Tibial artery (tissue), 4 donors: ENCODE measurements at regions not wholly inside any gene's neighbourhood (a gene's known extent, or its start where the extent isn't known, plus 50 kb on each side); places are given as distances from the start of the nearest gene placed in this dataset.

ENCODE experiments used
- DNase-seq, 2 donors: peaks; one replicate each; pipeline ENCODE4 v3.0.0-alpha.2; 2019
- H3K27ac ChIP-seq, 2 donors: fragments of 200-600 bp; sonication (generic) in 1 of 2; 1 replicate in 1 of 2; 2 replicates in 1 of 2; pipeline ENCODE4 v1.5.1; 2018 to 2019; ENCODE audit warnings: mild to moderate bottlenecking in 1 of 2
- H3K27me3 ChIP-seq, 2 donors: fragments of 200-600 bp; sonication (generic) in 1 of 2; one replicate each; pipeline versions ENCODE4 v1.5.1 to v1.6.0; 2016 to 2019
- H3K36me3 ChIP-seq, 3 donors: fragments of 200-600 bp; sonication (generic) in 2 of 3; one replicate each; pipeline ENCODE4 v1.5.1; 2016 to 2019; ENCODE audit warnings: mild to moderate bottlenecking in 2 of 3
- H3K4me1 ChIP-seq, 4 donors: fragments of 200-600 bp; sonication (generic) in 2 of 4; 1 replicate in 3 of 4; 2 replicates in 1 of 4; pipeline ENCODE4 v1.5.1; 2016 to 2019
- H3K4me3 ChIP-seq, 2 donors: fragments of 200-600 bp; sonication (generic) in 1 of 2; 1 replicate in 1 of 2; 2 replicates in 1 of 2; pipeline ENCODE4 v1.5.1; 2018 to 2019; ENCODE audit warnings: mild to moderate bottlenecking in 2 of 2
- H3K9me3 ChIP-seq, 3 donors: fragments of 200-600 bp; sonication (generic) in 1 of 3; one replicate each; pipeline ENCODE4 v1.5.1; 2016 to 2019
- CTCF ChIP-seq, 2 experiments: fragments of 200-600 bp in 1 of 2; fragments of 450-650 bp in 1 of 2; IDR thresholded peaks; one replicate each; pipeline ENCODE4 v1.5.1; 2017 to 2019; ENCODE audit warnings: antibody characterized with exemption in 2 of 2, mild to moderate bottlenecking in 1 of 2, moderate library complexity in 1 of 2
- intact Hi-C: fragments of 100-400 bp; cut with DNase I; formaldehyde crosslinking; loops from one replicate; pipeline ENCODE4 v1.15.0; 2023; ENCODE audit warnings: low total_unique reads

GRCh38 chr11:28738549-28738948, 630.4 kb downstream of the METTL15 start:
- intact Hi-C loops: no loop called here
- Histone ChIP-seq H3K4me3 (no peak overlapping the region), H3K36me3 (no peaks in the 10 kb centered on the region), H3K27me3 (no peaks in the 10 kb centered on the region), H3K27ac (no peak overlapping the region), H3K9me3 (no peaks in the 10 kb centered on the region), H3K4me1 (no peaks in the 10 kb centered on the region)
- DNase-seq: no peak
- no peak for TF ChIP-seq CTCF (IDR thresholded peaks at IDR 0.05)

- intact Hi-C loops: no loop called here
- no peaks in the 10 kb centered on the region for H3K27me3 ChIP-seq
Observed at GRCh38 chr11:28736256-28736655, 628.1 kb downstream of the METTL15 start.

GRCh38 chr11:28735511-28735910, 627.3 kb downstream of the METTL15 start:
- Histone ChIP-seq H3K27me3 (no peaks in the 10 kb centered on the region), H3K27ac (no peak overlapping the region), H3K9me3 (no peaks in the 10 kb centered on the region), H3K4me1 (no peaks in the 10 kb centered on the region), H3K36me3 (no peaks in the 10 kb centered on the region), H3K4me3 (no peak overlapping the region)
- no peak for DNase-seq
- TF ChIP-seq CTCF (IDR thresholded peaks at IDR 0.05): no peak
- intact Hi-C loops: no loop called here

More at GRCh38 chr11:28736256-28736655, 628.1 kb downstream of the METTL15 start:
- no peak for DNase-seq
- Histone ChIP-seq H3K4me1 (no peaks in the 10 kb centered on the region), H3K9me3 (no peaks in the 10 kb centered on the region), H3K36me3 (no peaks in the 10 kb centered on the region), H3K4me3 (no peak overlapping the region), H3K27ac (no peak overlapping the region)
- no peak for TF ChIP-seq CTCF (IDR thresholded peaks at IDR 0.05)

- H3K27me3 ChIP-seq: no peaks in the 10 kb centered on the region
- TF ChIP-seq CTCF (IDR thresholded peaks at IDR 0.05): no peak
- intact Hi-C loops: no loop called here
- H3K27ac ChIP-seq: no peak overlapping the region
- no peak overlapping the region for H3K4me3 ChIP-seq
- H3K4me1 ChIP-seq: peaks cover 0 to 8% (median 0%) of the 10 kb centered on the region in 4 donors
- H3K36me3 ChIP-seq: no peaks in the 10 kb centered on the region
- no peaks in the 10 kb centered on the region for H3K9me3 ChIP-seq
- no peak for DNase-seq
Observed at GRCh38 chr11:28730889-28731288, 622.7 kb downstream of the METTL15 start.

- Histone ChIP-seq H3K27me3 (no peaks in the 10 kb centered on the region), H3K9me3 (no peaks in the 10 kb centered on the region), H3K4me1 (peaks cover 0 to 8% (median 0%) of the 10 kb centered on the region in 4 donors), H3K27ac (no peak overlapping the region), H3K36me3 (no peaks in the 10 kb centered on the region), H3K4me3 (no peak overlapping the region)
- DNase-seq: no peak
- intact Hi-C loops: no loop called here
- TF ChIP-seq CTCF (IDR thresholded peaks at IDR 0.05): no peak
Observed at GRCh38 chr11:28730336-28730735, 622.1 kb downstream of the METTL15 start.

- intact Hi-C loops: no loop called here
- DNase-seq: no peak
- TF ChIP-seq CTCF (IDR thresholded peaks at IDR 0.05): no peak
- H3K27me3 ChIP-seq: no peaks in the 10 kb centered on the region
- H3K36me3 ChIP-seq: no peaks in the 10 kb centered on the region
- H3K9me3 ChIP-seq: no peaks in the 10 kb centered on the region
- H3K4me1 ChIP-seq: peaks cover 0 to 8% (median 0%) of the 10 kb centered on the region in 4 donors
- no peak overlapping the region for H3K27ac ChIP-seq
- no peak overlapping the region for H3K4me3 ChIP-seq
Observed at GRCh38 chr11:28729339-28729738, 621.2 kb downstream of the METTL15 start.
